B cell (primary cell): ENCODE measurements at regions not wholly inside any gene's neighbourhood (a gene's known extent, or its start where the extent isn't known, plus 50 kb on each side); places are given as distances from the start of the nearest gene placed in this dataset.

ENCODE experiments used
- ATAC-seq: fragments of 200-7000 bp; cut with Tn5 transposase; one replicate; pipeline ENCODE4 v1.10.0; 2021; ENCODE audit warnings: low read depth, mild to moderate bottlenecking, moderate number of reproducible peaks, moderate library complexity
- CTCF ChIA-PET: fragments of 350-600 bp; sonication (Branson Sonifier 250); formaldehyde crosslinking; loops from one replicate; lab custom pipeline; 2021; ENCODE audit warnings: antibody characterized with exemption, inconsistent platforms; lab: Charles Lee
- POLR2A ChIA-PET: fragments of 350-600 bp; sonication (Branson Sonifier 250); formaldehyde crosslinking; loops from one replicate; lab custom pipeline; 2021; ENCODE audit warnings: antibody characterized with exemption; lab: Charles Lee
- DNase-seq: peaks from one replicate; pipeline ENCODE4 v3.0.0; 2013
- H2AFZ ChIP-seq: 2 replicates; pipeline ENCODE4 v1.6.1; 2012; ENCODE audit warnings: mild to moderate bottlenecking, low read depth, low read length; ENCODE audit not compliant: insufficient read depth, poor library complexity, severe bottlenecking
- H3K27ac ChIP-seq, 2 donors: 1 replicate in 1 of 2; 2 replicates in 1 of 2; pipeline ENCODE4 v1.5.1; 2012 to 2013; ENCODE audit warnings: low read length in 2 of 2, mild to moderate bottlenecking in 2 of 2, moderate library complexity in 1 of 2
- H3K27me3 ChIP-seq, 4 experiments: fragments of 200-600 bp in 1 of 4; sonication (generic) in 1 of 4; replicated peaks in 1 of 4; 1 replicate in 2 of 4; 2 replicates in 2 of 4; pipeline versions ENCODE4 v1.6.1 to v1.7.0; 2013 to 2016; ENCODE audit warnings: low read length in 3 of 4, mild to moderate bottlenecking in 2 of 4, mixed read lengths in 1 of 4, moderate library complexity in 1 of 4; ENCODE audit not compliant: insufficient read depth in 4 of 4, control insufficient read depth in 3 of 4; ENCODE audit errors: control extremely low read depth in 1 of 4
- H3K36me3 ChIP-seq, 2 experiments: replicated peaks in 1 of 2; 1 replicate in 1 of 2; 2 replicates in 1 of 2; pipeline versions ENCODE4 v1.6.1 to v1.7.1; 2013; ENCODE audit warnings: low read length in 1 of 2; ENCODE audit not compliant: insufficient read depth in 2 of 2, control insufficient read depth in 1 of 2; ENCODE audit errors: control extremely low read depth in 1 of 2, extremely low read depth in 1 of 2
- H3K4me1 ChIP-seq, 2 donors: fragments of 200-600 bp in 1 of 2; sonication (generic) in 1 of 2; 1 replicate in 1 of 2; 2 replicates in 1 of 2; pipeline versions ENCODE4 v1.5.1 to v1.6.1; 2013 to 2017; ENCODE audit warnings: low read length in 2 of 2; ENCODE audit not compliant: control insufficient read depth in 2 of 2, insufficient read depth in 2 of 2
- H3K4me2 ChIP-seq: replicated peaks from 2 replicates; pipeline ENCODE3; 2012; ENCODE audit warnings: mild to moderate bottlenecking, low read depth, low read length; ENCODE audit not compliant: poor library complexity, severe bottlenecking
- H3K4me3 ChIP-seq, 5 experiments: fragments of 200-600 bp in 1 of 5; sonication (generic) in 1 of 5; 1 replicate in 3 of 5; 2 replicates in 2 of 5; pipeline versions ENCODE4 v1.5.1 to v1.7.0; 2011 to 2016; ENCODE audit warnings: low read length in 4 of 5, mild to moderate bottlenecking in 4 of 5, low read depth in 2 of 5, control low read depth in 1 of 5, moderate library complexity in 1 of 5; ENCODE audit not compliant: insufficient read depth in 1 of 5; ENCODE audit errors: control extremely low read depth in 1 of 5, extremely low read depth in 1 of 5
- H3K79me2 ChIP-seq: fragments of 200-600 bp; sonication (generic); one replicate; pipeline ENCODE4 v1.6.0; 2016; ENCODE audit warnings: low read length; ENCODE audit not compliant: control insufficient read depth, insufficient read depth
- H3K9ac ChIP-seq: fragments of 200-600 bp; sonication (generic); 2 replicates; pipeline ENCODE4 v1.6.1; 2017; ENCODE audit warnings: mild to moderate bottlenecking, low read length, moderate library complexity
- H3K9me3 ChIP-seq, 3 donors: one replicate each; pipeline versions ENCODE4 v1.6.1 to v1.7.1; 2013; ENCODE audit warnings: low read length in 2 of 3; ENCODE audit not compliant: control insufficient read depth in 2 of 3, insufficient read depth in 1 of 3; ENCODE audit errors: control extremely low read depth in 1 of 3
- H4K20me1 ChIP-seq: 2 replicates; pipeline ENCODE4 v1.6.0; 2012; ENCODE audit warnings: mild to moderate bottlenecking, low read length; ENCODE audit not compliant: insufficient read depth, control insufficient read depth, poor library complexity, severe bottlenecking
- H3K27ac Mint-ChIP-seq: one replicate; pipeline ENCODE4 v1.8.0; 2021; ENCODE audit warnings: mixed read lengths
- H3K27me3 Mint-ChIP-seq: one replicate; pipeline ENCODE4 v1.8.0; 2021; ENCODE audit warnings: mixed read lengths
- H3K4me1 Mint-ChIP-seq: one replicate; pipeline ENCODE4 v1.8.0; 2021; ENCODE audit warnings: mixed read lengths
- H3K4me3 Mint-ChIP-seq: one replicate; pipeline ENCODE4 v1.8.0; 2021; ENCODE audit warnings: mixed read lengths
- H3K9me3 Mint-ChIP-seq: one replicate; pipeline ENCODE4 v1.8.0; 2022; ENCODE audit warnings: mixed read lengths; ENCODE audit not compliant: insufficient read depth
- CTCF ChIP-seq: fragments of 200-600 bp; IDR thresholded peaks from one replicate; pipeline ENCODE4 v1.8.0; 2022; ENCODE audit warnings: antibody characterized with exemption, mild to moderate bottlenecking
- EZH2 ChIP-seq: IDR thresholded peaks from 2 replicates; pipeline ENCODE4 v1.6.1; 2012; ENCODE audit warnings: borderline replicate concordance, low read depth, mild to moderate bottlenecking, moderate library complexity, low read length; ENCODE audit not compliant: insufficient read depth, poor library complexity, severe bottlenecking
- WGBS: methylation state at CpG from one replicate; pipeline ENCODE4 v1.1.5; 2013; ENCODE audit warnings: missing lambda C conversion rate; ENCODE audit not compliant: insufficient coverage; 5-methylcytosine and 5-hydroxymethylcytosine counted together
- intact Hi-C: fragments of 100-400 bp; cut with micrococcal nuclease; formaldehyde crosslinking; loops from one replicate; pipeline ENCODE4 v1.10.0; 2022

- intact Hi-C loops, result no loop called here
- POLR2A ChIA-PET, result no interaction called here
- ATAC-seq, result no peak
- no peak overlapping the region for H3K4me2 ChIP-seq
- H3K9ac ChIP-seq, result no peak overlapping the region
- no peak overlapping the region for H2AFZ ChIP-seq
- no peaks in the 10 kb centered on the region for H3K27me3 ChIP-seq
- no peaks in the 10 kb centered on the region for H3K27me3 Mint-ChIP-seq
- H3K9me3 Mint-ChIP-seq, result no peaks in the 10 kb centered on the region
- WGBS, result 92% methylated on average over 2 of the region's 2 CpGs
- no peak overlapping the region for H3K4me3 Mint-ChIP-seq
- H3K4me1 Mint-ChIP-seq, result no peaks in the 10 kb centered on the region
- CTCF ChIA-PET, result no interaction called here
- H3K4me1 ChIP-seq, result no peaks in the 10 kb centered on the region
- no peak overlapping the region for H3K27ac Mint-ChIP-seq
- H3K4me3 ChIP-seq, result no peak overlapping the region
- H3K36me3 ChIP-seq, result no peaks in the 10 kb centered on the region
- no peak for DNase-seq
- no peak for TF ChIP-seq CTCF
- no peaks in the 10 kb centered on the region for H4K20me1 ChIP-seq
- H3K9me3 ChIP-seq, result peaks cover 0 to 3% (median 0%) of the 10 kb centered on the region in 3 donors
- no peak overlapping the region for H3K27ac ChIP-seq
- H3K79me2 ChIP-seq, result no peaks in the 10 kb centered on the region
Measured at GRCh38 chr14:85280074-85280473, 249.9 kb upstream of the FLRT2 start.

GRCh38 chr14:85281921-85282320, 248.0 kb upstream of the FLRT2 start:
- Mint-ChIP-seq H3K27me3 (no peaks in the 10 kb centered on the region), H3K4me3 (no peak overlapping the region), H3K9me3 (no peaks in the 10 kb centered on the region), H3K4me1 (no peaks in the 10 kb centered on the region), H3K27ac (no peak overlapping the region)
- no peak overlapping the region for H3K9ac ChIP-seq
- no peak for DNase-seq
- CTCF ChIA-PET, result no interaction called here
- no peak overlapping the region for H2AFZ ChIP-seq
- H4K20me1 ChIP-seq, result no peaks in the 10 kb centered on the region
- no peaks in the 10 kb centered on the region for H3K4me1 ChIP-seq
- H3K27me3 ChIP-seq, result no peaks in the 10 kb centered on the region
- no peak overlapping the region for H3K27ac ChIP-seq
- WGBS, result no CpG with 5 or more reads among the region's 3 CpGs
- H3K36me3 ChIP-seq, result no peaks in the 10 kb centered on the region
- no peak for TF ChIP-seq CTCF
- TF ChIP-seq EZH2, result no peak
- POLR2A ChIA-PET, result no interaction called here
- ATAC-seq, result no peak
- H3K4me2 ChIP-seq, result no peak overlapping the region
- intact Hi-C loops, result no loop called here
- no peak overlapping the region for H3K4me3 ChIP-seq
- no peaks in the 10 kb centered on the region for H3K79me2 ChIP-seq
- peaks cover 0 to 3% (median 0%) of the 10 kb centered on the region in 3 donors for H3K9me3 ChIP-seq
